ENCODE measurements at regions not wholly inside any gene's neighbourhood (a gene's known extent, or its start where the extent isn't known, plus 50 kb on each side); places are given as distances from the start of the nearest gene placed in this dataset.

DNA sequence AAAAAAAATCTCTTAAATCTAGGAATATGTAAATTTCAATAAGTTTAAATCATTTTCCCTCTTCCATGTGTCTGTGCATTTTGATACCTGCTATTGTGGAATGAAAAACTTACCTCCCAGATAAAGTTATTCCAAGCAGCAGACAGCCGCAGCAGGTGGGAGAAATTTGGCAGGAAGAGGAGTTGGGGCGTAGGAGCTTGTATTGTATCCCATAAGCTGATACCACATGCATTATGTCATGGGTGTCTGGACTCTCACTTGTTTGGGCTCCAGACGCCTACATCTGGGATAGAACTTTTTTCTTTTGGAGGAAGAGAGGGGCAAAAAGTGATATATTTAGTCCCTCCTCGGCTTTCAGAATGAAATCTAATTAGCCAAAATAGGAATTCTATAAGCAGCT lies 59.3 kb upstream of the TCF4 start:
- TF ChIP-seq CTCF (IDR thresholded peaks at IDR 0.05; ENCODE audit: extremely low read depth, insufficient read depth, missing control alignments): no peak
- DNase-seq (ENCODE audit: low spot score): no peak
- in situ Hi-C loops (cut with MboI; ENCODE audit: low pct_unique_long_range_greater_than_20kb, low sequenced_read_pairs, unreplicated experiment): no loop called here

DNA sequence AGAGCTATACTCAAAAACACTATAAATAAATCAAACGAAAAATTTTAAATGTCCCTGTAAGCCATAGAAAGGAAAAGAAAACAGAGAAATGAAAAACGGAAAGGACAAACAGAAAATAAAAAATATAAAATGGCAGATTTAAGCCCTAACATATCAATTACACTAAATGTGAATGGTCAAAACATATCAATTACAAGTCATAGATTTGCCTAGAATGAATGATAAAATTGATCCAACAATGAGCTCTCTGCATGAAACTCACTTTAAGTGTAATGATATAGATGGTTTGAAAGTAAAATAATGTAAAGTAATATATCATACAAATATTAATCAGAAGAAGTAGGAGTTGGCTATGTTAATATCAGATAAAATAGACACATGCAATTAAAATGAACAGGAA lies 54.2 kb upstream of the TCF4 start:
- TF ChIP-seq CTCF (IDR thresholded peaks at IDR 0.05; ENCODE audit: extremely low read depth, insufficient read depth, missing control alignments): no peak
- in situ Hi-C loops (cut with MboI; ENCODE audit: low pct_unique_long_range_greater_than_20kb, low sequenced_read_pairs, unreplicated experiment): no loop called here
- DNase-seq (ENCODE audit: low spot score): no peak

GRCh38 chr18:55641486-55641885 lies 53.5 kb upstream of the TCF4 start:
- no peak for DNase-seq (ENCODE audit: low spot score)
- in situ Hi-C loops (cut with MboI; ENCODE audit: low pct_unique_long_range_greater_than_20kb, low sequenced_read_pairs, unreplicated experiment): no loop called here
- TF ChIP-seq CTCF (IDR thresholded peaks at IDR 0.05; ENCODE audit: extremely low read depth, insufficient read depth, missing control alignments): no peak
